HepG2 (cell line): ENCODE measurements at regions not wholly inside any gene's neighbourhood (a gene's known extent, or its start where the extent isn't known, plus 50 kb on each side); places are given as distances from the start of the nearest gene placed in this dataset.

Experiments used
- ATAC-seq: fragments of 200-7000 bp; cut with Tn5 transposase; 3 replicates; pipeline ENCODE4 v1.9.1; 2020; ENCODE audit warnings: mild to moderate bottlenecking, moderate library complexity
- BruUV-seq: library from RNA; stranded (reverse); fragments of 400-500 nt; replicated peaks from 2 replicates; lab custom pipeline; 2021; lab: Mats Ljungman, UMichigan
- CTCF ChIA-PET: fragments of 300-600 bp; formaldehyde crosslinking; extraction: SDS; loops from one replicate; lab custom pipeline; 2021; ENCODE audit warnings: low total read pairs, inconsistent platforms, low intra/inter-chr PET ratio; lab: Yijun Ruan, JAX
- POLR2A ChIA-PET: fragments of 350-600 bp; sonication (Branson Sonifier 250); formaldehyde crosslinking; loops from one replicate; lab custom pipeline; 2020; ENCODE audit warnings: antibody characterized with exemption, inconsistent platforms; lab: Yijun Ruan, JAX
- DNase-seq: peaks from one replicate; pipeline ENCODE4 v3.0.0-alpha.2; 2015; ENCODE audit warnings: low spot score
- FAIRE-seq: peaks from 3 replicates; lab custom pipeline; 2011; peaks lifted over from hg19 to GRCh38; lab: Jason Lieb, UNC
- H2AFZ ChIP-seq: one replicate; pipeline ENCODE4 v1.6.1; 2011; ENCODE audit warnings: low read length, inconsistent platforms
- H3K27ac ChIP-seq: fragments of 300-600 bp; 3 replicates; pipeline ENCODE4 v1.8.0; 2011; ENCODE audit warnings: mixed run types, mild to moderate bottlenecking, mixed read lengths, low read length, inconsistent platforms; ENCODE audit not compliant: insufficient read depth; ENCODE audit errors: extremely low read length
- H3K27me3 ChIP-seq, 2 experiments: fragments of 200-600 bp in 1 of 2; 2 replicates in 1 of 2; 3 replicates in 1 of 2; pipeline versions ENCODE4 v1.6.0 to v1.8.0; 2011; ENCODE audit warnings: low read length in 2 of 2, mild to moderate bottlenecking in 2 of 2, moderate library complexity in 2 of 2, inconsistent platforms in 1 of 2; ENCODE audit not compliant: insufficient read depth in 2 of 2, control insufficient read depth in 1 of 2
- H3K36me3 ChIP-seq, 2 experiments: fragments of 200-600 bp in 1 of 2; replicated peaks in 1 of 2; 2 replicates in 1 of 2; 3 replicates in 1 of 2; pipeline versions ENCODE4 v1.5.1 to v1.8.0; 2011; ENCODE audit warnings: low read length in 2 of 2, inconsistent platforms in 1 of 2; ENCODE audit not compliant: insufficient read depth in 2 of 2, control insufficient read depth in 1 of 2
- H3K4me1 ChIP-seq: 2 replicates; pipeline ENCODE4 v1.5.1; 2012; ENCODE audit warnings: low read length, inconsistent platforms; ENCODE audit not compliant: insufficient read depth
- H3K4me2 ChIP-seq: 2 replicates; pipeline ENCODE4 v1.6.0; 2011; ENCODE audit warnings: low read depth, low read length, inconsistent platforms
- H3K4me3 ChIP-seq, 3 experiments: fragments of 200-600 bp in 1 of 3; sonication (generic), shearing (Covaris generic) in 1 of 3; replicated peaks in 1 of 3; 2 replicates each; pipeline ENCODE4 v1.5.1; 2011 to 2016; ENCODE audit warnings: low read length in 3 of 3, inconsistent platforms in 2 of 3, low read depth in 2 of 3, mild to moderate bottlenecking in 2 of 3, control low read depth in 1 of 3, mixed read lengths in 1 of 3; ENCODE audit not compliant: insufficient read depth in 1 of 3
- H3K79me2 ChIP-seq: one replicate; pipeline ENCODE4 v1.6.1; 2011; ENCODE audit warnings: low read length, inconsistent platforms; ENCODE audit not compliant: insufficient read depth
- H3K9ac ChIP-seq: 2 replicates; pipeline ENCODE4 v1.6.0; 2011; ENCODE audit warnings: mild to moderate bottlenecking, low read depth, low read length, inconsistent platforms; ENCODE audit not compliant: insufficient read depth
- H3K9me3 ChIP-seq: 2 replicates; pipeline ENCODE4 v1.5.1; 2012; ENCODE audit warnings: mild to moderate bottlenecking, low read length
- H4K20me1 ChIP-seq: 2 replicates; pipeline ENCODE4 v1.6.0; 2011; ENCODE audit warnings: inconsistent platforms, mild to moderate bottlenecking, low read length, moderate library complexity; ENCODE audit not compliant: insufficient read depth
- HDAC2 ChIP-seq: sonication (generic); formaldehyde crosslinking; IDR thresholded peaks from 2 replicates; pipeline ENCODE4 v1.4.0; 2020; ENCODE audit warnings: missing genetic modification reagents
- ISL2 ChIP-seq: sonication (generic); formaldehyde crosslinking; IDR thresholded peaks from 2 replicates; pipeline ENCODE4 v1.5.0; 2020; ENCODE audit warnings: missing genetic modification reagents
- KLF11 ChIP-seq: IDR thresholded peaks from 2 replicates; pipeline ENCODE4 v1.6.1; 2016; ENCODE audit warnings: missing compliant biosample characterization
- MBD4 ChIP-seq: IDR thresholded peaks from 2 replicates; pipeline ENCODE4 v1.6.1; 2012; ENCODE audit warnings: low read length, inconsistent platforms, borderline replicate concordance
- MXD3 ChIP-seq: IDR thresholded peaks from 2 replicates; pipeline ENCODE4 v1.6.1; 2016; ENCODE audit warnings: mild to moderate bottlenecking, missing biosample characterization, missing genetic modification reagents
- NR2F1 ChIP-seq, 2 experiments: fragments of 450-650 bp in 1 of 2; formaldehyde crosslinking in 1 of 2; IDR thresholded peaks; 2 replicates each; pipeline versions ENCODE4 v1.5.0 to v1.6.1; 2016 to 2020; ENCODE audit warnings: mild to moderate bottlenecking in 1 of 2, missing compliant biosample characterization in 1 of 2, missing genetic modification reagents in 1 of 2, moderate library complexity in 1 of 2
- SRY ChIP-seq: sonication (generic); formaldehyde crosslinking; IDR thresholded peaks from 2 replicates; pipeline ENCODE4 v1.8.0; 2022; ENCODE audit warnings: mild to moderate bottlenecking, missing genetic modification reagents
- ZBTB38 ChIP-seq: sonication (generic); formaldehyde crosslinking; IDR thresholded peaks from 2 replicates; pipeline ENCODE4 v1.5.1; 2020; ENCODE audit warnings: mild to moderate bottlenecking, missing genetic modification reagents
- ZNF746 ChIP-seq: sonication (generic); formaldehyde crosslinking; IDR thresholded peaks from 2 replicates; pipeline ENCODE4 v1.8.0; 2022; ENCODE audit warnings: mild to moderate bottlenecking, missing genetic modification reagents
- ZNF790 ChIP-seq: sonication (generic); formaldehyde crosslinking; IDR thresholded peaks from 2 replicates; pipeline ENCODE4 v1.8.0; 2022; ENCODE audit warnings: missing genetic modification reagents, mild to moderate bottlenecking, borderline replicate concordance
- ZNF841 ChIP-seq: sonication (generic); formaldehyde crosslinking; IDR thresholded peaks from 2 replicates; pipeline ENCODE4 v1.8.1; 2023; ENCODE audit warnings: missing genetic modification reagents, borderline replicate concordance
- ZSCAN30 ChIP-seq: sonication (generic); formaldehyde crosslinking; IDR thresholded peaks from 2 replicates; pipeline ENCODE4 v1.5.0; 2020; ENCODE audit warnings: mild to moderate bottlenecking, missing genetic modification reagents
- WGBS: methylation state at CpG from one replicate; pipeline ENCODE4 v1.1.6; 2017; ENCODE audit warnings: low lambda C conversion rate; 5-methylcytosine and 5-hydroxymethylcytosine counted together
- in situ Hi-C: cut with HindIII; loops from 2 replicates; pipeline ENCODE4 v1.10.0; 2017; ENCODE audit warnings: low pct_unique_long_range_greater_than_20kb; ENCODE audit not compliant: extremely low pct_ligation_motif_present
- intact Hi-C: fragments of 100-400 bp; cut with micrococcal nuclease; formaldehyde crosslinking; loops from one replicate; pipeline ENCODE4 v1.10.0; 2022; ENCODE audit not compliant: unreplicated experiment

- ChIA-PET CTCF (no interaction called here), POLR2A (no interaction called here)
- no TSS peak for BruUV-seq
- ATAC-seq (no peak), FAIRE-seq (no peak), DNase-seq (no peak)
- in situ Hi-C loops: no loop called here
- Histone ChIP-seq H3K79me2 (no peaks in the 10 kb centered on the region), H3K9me3 (no peaks in the 10 kb centered on the region), H4K20me1 (no peaks in the 10 kb centered on the region), H3K27me3 (no peaks in the 10 kb centered on the region), H2AFZ (no peak overlapping the region), H3K4me3 (no peak overlapping the region), H3K4me1 (no peaks in the 10 kb centered on the region), H3K4me2 (no peak overlapping the region), H3K27ac (no peak overlapping the region), H3K9ac (no peak overlapping the region), H3K36me3 (no peaks in the 10 kb centered on the region)
- WGBS: 8% methylated on average over 4 of the region's 4 CpGs
- intact Hi-C loops: no loop called here
- TF ChIP-seq ZNF841 (CRISPR knock-in tag) (no peak), ZBTB38 (no peak), ZSCAN30 (CRISPR knock-in tag) (no peak), MBD4 (no peak), KLF11 (no peak), NR2F1 (CRISPR knock-in tag; IDR thresholded peaks at IDR 0.05) (no peak)
These were observed 73.6 kb upstream of the STK17B start for GRCh38 chr2:196244966-196245365.

GRCh38 chr2:196245378-196246140, 74.2 kb upstream of the STK17B start:
- Histone ChIP-seq H3K36me3 (no peaks in the 10 kb centered on the region), H3K9me3 (no peaks in the 10 kb centered on the region), H3K9ac (no peak overlapping the region), H3K4me2 (no peak overlapping the region), H3K27ac (no peak overlapping the region), H2AFZ (no peak overlapping the region), H3K4me1 (no peaks in the 10 kb centered on the region), H3K79me2 (no peaks in the 10 kb centered on the region), H3K27me3 (no peaks in the 10 kb centered on the region), H3K4me3 (no peak overlapping the region), H4K20me1 (no peaks in the 10 kb centered on the region)
- CTCF ChIA-PET: no interaction called here
- WGBS: under 1% methylated on average over 4 of the region's 4 CpGs
- BruUV-seq: no TSS peak
- POLR2A ChIA-PET: no interaction called here
- no peak for FAIRE-seq
- TF ChIP-seq MXD3 (CRISPR knock-in tag): no peak
- TF ChIP-seq ZNF746 (CRISPR knock-in tag): no peak
- no peak for TF ChIP-seq HDAC2 (CRISPR knock-in tag)
- TF ChIP-seq ZNF790 (CRISPR knock-in tag): no peak
- no peak for TF ChIP-seq SRY (CRISPR knock-in tag)
- TF ChIP-seq ISL2 (CRISPR knock-in tag): no peak
- in situ Hi-C loops: no loop called here
- intact Hi-C loops: no loop called here
- no peak for ATAC-seq
- no peak for DNase-seq
